Hematopoietic multipotent progenitor cell (in vitro differentiated cells): ENCODE measurements at regions not wholly inside any gene's neighbourhood (a gene's known extent, or its start where the extent isn't known, plus 50 kb on each side); places are given as distances from the start of the nearest gene placed in this dataset.

Source experiments
- DNase-seq, 3 donors: peaks; one replicate each; pipeline ENCODE4 v3.0.0-alpha.2; 2011 to 2015; ENCODE audit warnings: low read depth in 2 of 3, low spot score in 2 of 3

DNA sequence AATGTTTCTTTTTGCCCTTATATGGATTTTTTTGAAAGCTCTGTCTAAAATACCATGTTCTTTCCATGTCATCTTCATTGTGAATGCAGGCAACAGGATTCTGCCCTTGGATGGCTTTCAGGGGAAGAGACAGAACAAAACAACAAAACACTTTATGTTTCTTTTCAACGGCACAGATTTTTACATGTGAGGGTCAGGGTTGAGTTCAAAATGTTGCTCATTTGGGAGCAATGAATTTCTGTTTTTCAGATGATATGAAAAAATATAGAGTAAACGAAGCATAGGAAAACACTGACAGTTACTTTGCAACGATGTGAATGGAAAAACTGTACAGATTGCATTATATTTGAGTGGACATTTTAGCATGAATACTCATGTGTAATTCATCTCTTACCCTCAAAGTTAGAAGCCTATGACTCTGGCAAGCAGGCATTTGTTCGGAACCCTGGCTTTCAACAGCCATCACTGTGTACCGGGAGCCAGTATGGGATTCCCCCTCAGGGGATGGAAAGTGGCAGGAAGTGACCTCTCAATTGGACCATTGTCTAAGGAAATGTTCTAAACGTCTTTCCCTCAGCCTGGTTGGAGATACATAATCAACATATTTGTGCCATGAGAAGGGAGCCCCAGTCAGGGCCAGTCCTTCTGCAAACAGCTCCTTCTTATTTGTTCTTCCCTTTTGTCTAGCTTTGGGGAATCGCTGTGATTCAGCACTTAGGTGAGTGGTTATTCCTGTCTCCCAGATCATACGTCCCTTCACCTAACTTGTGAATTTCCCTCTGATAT, 153.9 kb upstream of the MEF2C start:
- no peak for DNase-seq

DNA sequence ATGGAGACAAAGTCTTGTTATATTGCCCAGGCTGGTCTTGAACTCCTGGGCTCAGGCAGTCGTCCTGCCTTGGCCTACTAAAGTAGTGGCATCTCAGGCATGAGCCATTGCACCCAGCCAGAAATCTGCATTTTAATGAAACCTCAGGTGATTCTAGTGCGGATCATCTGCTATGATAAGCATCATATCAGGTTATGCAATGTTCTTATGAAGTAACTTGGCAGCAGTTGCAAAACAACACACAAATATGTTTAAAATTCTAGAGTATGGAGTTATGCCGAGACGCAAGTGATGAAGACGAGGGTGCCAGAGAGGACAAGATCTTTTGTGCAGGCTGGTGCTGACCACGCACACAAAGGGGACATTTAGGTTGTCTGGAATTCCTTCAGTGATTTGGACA, 153.2 kb upstream of the MEF2C start:
- no peak for DNase-seq

DNA sequence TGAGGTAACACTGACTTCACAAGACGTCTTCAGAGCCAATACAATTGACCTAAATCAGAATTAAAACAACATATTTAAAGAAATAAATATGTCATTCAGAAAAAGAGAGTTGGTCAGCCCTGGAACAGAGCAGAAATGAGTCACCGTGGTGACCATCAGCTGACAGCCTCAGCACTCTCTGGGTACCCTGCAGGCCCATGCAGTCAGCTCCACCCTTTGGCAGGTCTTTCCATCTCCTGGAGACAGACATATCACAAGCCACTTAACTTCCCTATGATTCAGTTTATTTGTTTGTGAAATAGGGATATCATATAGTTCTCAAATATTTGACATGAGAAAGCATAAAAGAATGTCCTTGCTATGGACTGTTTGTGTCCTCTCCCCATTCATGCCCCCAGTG, 151.6 kb upstream of the MEF2C start:
- DNase-seq, result no peak

DNA sequence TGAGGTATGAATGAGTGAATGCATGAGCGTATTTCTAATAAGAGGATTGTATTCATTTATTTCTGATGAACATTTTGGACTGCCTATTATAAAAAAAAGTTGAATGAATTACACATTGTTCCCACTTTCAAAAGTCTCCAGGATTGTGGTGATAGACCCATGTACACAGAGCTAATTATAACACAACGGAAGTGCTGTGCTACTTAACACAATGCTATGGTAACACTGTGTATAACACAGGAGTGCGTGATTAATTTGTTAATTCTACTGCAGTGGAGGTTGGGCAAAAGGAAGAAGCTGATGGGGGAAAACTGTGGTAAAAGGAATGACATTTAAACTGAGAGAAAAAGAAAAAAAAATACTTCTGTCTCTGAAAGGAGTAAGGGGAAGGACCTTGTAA, 147.8 kb upstream of the MEF2C start:
- no peak for DNase-seq

DNA sequence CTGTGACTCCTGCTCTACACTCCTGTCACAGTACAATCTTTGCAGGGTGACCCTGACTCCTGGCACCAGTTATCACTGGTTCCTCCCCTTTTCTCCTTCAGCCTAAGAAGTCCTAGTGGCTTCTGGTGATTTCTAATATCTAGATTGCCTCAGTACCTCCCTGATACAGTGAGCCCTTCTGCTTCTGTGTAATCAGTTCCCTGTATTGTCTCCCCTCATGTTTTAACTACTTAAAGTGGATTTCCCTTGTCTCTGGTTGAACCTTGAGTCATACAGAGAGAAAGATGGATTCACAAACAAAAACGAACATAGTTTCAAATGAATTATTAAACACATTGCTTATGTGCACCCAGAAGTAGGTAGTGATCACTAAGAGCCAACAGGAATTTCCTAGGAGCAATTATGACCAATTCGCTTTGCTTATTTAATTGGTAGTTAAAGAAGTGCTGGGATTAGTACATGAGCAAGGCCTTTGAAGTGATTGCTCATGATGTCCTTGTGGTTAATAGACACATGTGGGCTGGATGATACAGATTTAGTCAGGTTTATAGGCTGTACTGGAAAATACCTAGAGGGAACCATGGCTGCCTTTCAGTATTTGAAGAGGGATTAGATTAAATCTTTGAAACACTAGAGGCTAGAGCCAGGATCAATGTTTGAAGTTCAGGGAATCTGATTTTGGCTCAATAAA, 145.8 kb upstream of the MEF2C start:
- DNase-seq, result no peak

DNA sequence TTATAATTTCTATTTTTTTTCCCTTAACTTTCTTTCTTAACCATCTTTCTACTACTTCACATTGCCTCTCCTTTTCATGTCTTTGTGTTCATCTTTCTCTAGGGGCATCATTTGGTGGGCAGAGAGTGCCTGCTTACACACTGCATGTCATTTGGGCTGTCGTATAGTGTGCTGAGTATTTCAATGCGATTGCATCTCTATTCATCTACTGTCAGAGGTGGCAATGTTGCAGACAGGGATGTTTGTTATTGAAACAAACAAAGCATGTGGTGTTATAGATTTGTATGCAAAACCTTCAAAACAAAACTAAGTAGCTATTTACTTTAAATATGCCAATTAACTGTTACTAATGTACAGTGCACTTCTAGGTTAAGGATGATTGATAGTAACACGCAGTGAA, 141.1 kb upstream of the MEF2C start:
- no peak for DNase-seq

DNA sequence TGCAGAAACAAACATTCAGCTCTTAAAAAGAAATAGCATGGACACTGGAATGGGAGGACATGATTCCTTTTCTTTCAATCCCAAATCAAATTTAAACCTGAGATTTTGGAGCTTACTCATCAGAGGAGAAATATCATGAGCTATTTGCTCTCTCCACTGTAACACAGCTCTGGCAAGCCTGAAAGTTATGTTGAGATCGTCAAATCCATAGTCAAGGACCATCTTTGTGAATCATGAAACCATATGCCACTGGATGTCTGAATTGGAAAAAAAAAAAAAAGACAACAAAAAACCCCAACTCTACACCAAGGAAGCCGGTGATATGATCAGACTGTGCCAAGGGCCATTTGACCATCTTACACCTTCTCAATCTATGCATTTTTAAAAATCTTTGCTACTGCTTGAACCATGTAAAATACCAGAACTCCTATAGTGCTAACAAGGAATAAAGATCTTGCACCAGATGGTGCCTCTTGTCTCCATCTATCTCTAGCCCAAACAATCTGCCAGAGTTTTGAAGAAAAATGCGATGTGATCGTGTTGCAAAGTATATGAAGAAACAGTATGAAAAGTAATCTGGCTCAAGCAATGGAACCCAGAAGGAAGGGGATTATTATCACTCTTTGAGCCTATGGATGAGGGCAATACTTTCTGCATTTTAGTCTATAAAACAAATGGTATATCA, 138.1 kb upstream of the MEF2C start:
- DNase-seq, result no peak

DNA sequence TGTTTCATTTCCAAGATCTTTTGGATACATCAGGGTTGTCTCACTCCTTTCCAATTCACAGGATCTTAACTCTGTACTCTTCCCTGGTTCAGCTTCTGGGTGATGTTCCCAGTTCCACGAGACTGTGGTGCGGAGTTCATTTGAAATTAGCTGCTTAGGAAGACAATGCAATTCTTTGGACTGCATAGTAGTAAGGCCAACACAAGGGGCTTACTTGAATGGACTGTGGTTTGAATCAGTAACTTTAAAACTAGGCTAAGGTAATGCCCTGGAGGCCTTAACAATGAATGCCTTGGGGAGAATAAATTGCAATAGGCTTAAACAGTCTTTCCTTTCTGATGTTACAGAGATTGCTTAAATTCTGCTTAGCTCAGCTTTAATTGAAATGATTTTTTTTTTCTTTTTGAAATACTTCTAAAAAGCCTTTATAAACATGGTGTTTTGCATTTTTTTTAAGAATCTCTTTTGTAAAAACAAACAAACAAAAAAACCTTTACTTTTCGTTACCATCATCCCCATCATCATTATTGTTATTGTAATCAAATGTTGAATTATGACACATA, 133.8 kb upstream of the MEF2C start:
- DNase-seq, result no peak

DNA sequence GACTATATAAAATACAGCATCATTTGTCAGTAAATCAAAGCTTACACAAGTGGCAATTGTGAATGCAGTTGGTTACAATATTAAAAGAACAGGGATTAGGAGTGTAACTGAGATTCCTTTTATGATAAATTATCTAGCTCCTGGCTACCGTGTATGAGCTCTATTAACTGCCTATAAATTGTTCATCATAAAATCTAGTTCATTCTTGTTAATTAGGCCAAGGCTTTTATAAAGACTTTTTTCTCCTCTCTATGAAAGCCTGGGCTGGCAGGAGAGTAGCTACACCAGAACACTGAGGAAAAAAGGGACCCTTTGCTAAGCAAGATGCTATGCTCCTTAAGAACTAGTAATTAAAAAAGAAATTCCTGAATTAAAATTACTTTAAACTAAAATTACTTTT, 132.4 kb upstream of the MEF2C start:
- DNase-seq, result no peak

DNA sequence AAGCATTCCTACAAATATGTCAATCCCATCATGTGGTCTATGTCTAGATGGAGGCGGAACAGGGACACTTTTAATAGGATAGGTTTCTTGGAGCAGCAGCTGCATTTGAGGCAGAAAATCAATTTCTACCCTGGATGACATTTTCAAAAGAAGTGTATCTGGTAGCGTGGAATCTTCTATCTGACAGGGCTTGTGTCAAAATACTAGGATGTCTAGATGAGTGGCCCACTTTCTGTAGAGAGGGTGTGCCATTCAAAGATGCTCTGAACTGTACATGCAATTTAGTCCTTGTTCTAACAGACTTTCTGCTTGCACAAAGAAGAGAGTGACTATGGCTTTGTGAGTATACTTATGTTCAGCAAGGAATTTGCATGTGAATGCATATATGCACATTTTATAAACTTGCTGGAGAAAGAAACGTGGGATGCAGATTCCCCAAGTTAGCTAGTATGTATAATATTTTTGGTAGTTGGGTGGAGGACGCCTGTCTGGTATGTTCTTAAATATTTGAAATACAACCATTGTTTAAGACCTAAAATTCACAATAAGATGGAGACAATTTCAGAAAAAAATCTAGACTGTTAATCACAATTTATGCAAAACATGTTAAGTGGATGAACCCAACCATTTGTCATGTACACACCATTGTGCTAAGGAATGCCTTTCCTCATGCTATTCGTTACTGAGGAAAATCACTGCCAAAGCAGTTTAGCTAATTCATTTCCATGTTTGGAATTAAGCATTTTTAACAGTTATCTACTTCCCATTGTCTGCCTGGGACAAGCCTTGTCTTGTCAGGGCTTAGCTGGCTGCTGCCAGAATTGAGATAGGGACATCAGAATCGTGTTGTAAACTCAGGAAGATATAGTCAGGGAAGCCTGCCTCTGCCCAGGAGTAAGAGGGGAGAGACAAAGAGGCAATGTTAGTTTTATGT, 129.1 kb upstream of the MEF2C start:
- DNase-seq, result no peak

DNA sequence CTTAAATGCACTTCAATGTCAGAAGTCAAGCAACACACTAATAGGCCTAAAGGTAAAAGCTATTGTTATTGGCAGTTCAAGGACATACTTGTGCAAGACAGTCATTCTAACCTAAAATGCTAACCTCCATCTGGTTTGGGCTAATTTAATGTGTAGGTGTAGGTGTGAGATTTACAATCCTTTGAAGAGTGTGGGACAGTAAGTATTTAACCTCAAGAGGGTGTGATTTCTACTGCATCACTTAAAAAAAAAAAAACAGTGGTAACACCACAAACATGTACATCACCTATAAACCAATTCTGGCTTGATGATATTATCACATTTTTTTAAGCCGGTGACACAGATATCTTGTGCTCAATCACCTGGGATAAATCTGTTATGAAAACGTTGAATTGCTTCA, 127.5 kb upstream of the MEF2C start:
- DNase-seq, result no peak

DNA sequence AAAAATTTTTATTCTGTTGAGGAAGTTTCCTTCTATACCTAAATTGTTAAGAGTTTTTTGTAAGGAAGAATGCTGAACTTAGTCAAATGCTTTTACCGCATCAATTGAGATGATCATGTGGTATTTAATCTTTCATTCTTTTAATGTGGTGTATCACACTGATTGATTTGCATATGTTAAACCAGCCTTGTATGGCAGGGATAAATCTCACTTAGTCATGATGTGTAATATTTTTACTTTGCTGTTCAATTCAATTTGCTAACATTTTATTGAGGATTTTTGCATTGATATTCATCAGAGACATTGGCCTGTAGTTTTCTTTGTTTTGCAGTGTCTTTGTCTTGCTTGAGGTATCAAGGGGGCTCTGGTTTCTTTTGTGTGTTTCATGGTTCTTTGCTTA, 125.3 kb upstream of the MEF2C start:
- DNase-seq, result no peak

DNA sequence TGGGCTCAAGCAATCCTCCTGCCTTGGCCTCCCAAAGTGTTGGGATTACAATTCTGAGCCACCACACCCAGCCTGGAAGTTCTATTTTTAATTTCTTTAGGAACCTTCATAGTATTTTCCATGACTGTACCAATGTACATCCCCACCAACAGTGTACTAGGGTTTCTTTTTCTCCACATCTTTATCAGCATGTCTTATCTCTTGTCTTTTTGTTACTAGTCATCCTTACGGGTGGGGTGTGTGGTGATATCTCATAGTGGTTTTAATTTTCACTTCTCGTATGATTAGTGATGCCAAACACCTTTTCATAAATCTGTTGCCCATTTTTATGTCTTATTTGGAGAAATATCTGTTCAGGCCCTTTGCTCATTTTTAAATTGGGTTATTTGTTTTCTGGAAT, 123.0 kb upstream of the MEF2C start:
- DNase-seq, result no peak

DNA sequence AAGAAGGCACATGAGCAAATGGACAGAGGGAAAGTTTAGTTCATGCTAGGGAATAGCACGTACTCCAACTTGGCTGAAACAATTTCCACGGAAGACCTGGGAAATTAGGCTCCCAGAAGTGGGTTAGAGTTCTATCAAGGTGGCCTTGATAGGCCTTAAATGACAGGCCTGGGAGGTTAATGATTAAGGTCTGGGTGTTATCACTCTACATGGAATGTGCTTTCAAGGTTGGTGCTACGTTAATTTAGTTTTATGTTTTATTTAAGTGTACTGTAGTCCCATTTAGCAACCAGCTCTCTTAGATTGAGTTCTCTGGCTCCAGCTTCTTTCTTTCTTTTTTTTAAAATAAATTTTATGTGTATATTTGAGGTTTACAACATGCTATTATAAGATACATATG, 121.4 kb upstream of the MEF2C start:
- DNase-seq, result no peak

DNA sequence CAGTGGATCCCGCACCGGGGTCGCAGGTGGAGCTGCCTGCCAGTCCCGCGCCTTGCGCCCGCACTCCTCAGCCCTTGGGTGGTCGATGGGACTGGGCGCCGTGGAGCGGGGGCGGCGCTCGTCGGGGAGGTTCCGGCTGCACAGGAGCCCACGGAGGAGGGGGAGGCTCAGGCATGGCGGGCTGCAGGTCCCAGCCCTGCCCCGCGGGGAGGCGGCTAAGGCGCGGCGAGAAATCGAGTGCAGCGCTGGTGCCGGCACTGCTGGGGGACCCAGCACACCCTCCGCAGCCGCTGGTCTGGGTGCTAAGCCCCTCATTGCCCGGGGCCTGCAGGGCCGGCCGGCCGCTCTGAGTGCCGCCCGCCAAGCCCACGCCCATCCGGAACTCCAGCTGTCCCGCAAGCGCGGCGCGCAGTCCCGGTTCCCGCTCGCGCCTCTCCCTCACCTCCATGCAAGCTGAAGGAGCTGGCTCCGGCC, 120.6 kb upstream of the MEF2C start:
- DNase-seq, result no peak

DNA sequence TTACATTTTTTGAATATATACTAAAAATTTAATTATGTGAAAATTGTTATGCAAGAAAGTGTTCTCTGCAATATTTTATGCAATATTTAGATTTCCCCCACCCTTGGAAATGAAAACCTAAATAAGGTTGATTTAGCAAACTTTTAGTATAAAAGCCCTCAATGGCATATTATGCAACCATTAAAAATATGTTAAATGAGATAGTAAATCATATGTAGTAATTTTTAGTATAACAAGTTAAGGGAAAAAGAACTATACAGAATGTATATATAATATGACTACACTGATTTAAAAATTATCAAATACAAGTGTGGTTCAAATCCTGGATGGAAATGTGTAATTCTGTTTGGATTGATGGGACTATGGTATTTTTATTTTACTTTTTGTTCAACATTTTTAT, 116.9 kb upstream of the MEF2C start:
- DNase-seq, result no peak

DNA sequence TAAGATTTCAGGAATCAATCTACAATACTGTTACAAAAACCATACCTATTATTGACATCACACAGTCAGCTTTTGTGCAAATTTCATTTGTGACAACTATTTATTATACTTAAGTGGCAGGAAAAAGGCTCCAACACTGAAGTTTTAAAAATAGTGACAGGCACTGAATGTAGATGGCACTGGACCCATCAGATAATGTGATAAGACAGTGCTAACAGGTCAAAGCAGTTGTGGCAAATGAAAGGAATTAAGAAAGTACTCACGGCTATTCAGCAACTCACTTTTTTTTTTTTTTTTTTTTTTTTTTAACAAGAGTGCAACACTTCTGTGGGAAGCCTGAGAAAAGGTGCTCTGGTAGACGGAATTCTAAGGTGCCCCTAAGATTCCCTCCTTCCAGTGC, 115.0 kb upstream of the MEF2C start:
- DNase-seq, result no peak

DNA sequence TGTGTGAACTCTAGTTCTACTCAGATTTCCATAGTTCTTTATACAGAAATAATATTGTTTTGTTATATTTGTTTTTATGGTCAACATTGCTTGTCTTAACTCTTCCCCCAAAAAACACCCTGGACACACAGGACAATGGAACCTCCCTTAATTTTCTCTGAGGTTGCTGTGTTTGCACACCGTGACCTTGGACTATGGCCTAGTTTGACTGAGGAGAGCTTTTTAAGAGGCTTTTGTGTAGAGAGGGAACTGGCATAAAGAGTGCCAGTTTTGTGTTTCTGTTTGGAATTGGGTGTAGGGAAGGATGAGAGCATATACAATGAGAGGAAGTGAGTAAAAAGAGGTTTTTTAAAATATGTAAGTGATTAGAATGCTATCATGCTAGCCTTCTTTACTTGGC, 101.1 kb upstream of the MEF2C start:
- no peak for DNase-seq

DNA sequence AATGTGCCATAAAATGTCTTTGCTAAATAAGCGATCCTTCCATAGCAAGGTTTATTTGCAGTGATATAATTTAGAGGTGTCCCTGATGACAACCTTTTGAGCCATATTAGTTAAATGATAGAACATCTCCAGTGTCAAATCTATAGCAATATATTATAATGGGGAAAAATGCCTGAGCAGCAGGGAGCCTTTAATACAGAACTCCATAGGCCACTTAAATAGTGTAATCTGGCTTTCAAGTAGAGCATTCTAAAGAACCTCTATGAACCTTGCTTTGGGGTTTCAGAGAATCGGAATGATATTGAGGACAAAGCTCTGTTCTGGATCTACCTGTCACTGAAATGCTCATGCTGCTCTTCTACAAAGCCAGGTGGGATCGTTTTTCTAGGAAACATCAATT, 96.7 kb upstream of the MEF2C start:
- DNase-seq, result no peak

DNA sequence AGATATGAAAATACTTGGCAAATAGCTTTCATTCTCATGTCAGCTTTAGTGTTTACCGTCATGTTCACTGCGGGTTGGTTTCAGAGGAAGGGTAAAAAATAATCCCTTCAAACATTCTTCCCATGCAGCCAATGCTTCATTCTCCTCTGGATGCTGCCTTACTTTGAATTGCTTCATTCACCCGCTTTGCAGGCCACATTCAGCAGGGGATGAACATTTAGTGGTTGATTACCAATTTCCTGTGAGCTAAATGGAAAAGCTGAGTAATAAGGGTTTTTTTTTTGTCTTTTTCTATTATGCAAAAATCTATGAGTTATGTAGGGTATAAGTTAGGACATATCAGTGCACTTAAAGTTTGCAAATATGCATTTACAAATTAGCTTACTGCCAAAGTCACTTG, 96.3 kb upstream of the MEF2C start:
- peak in 1 of 3 donors; percentile 9 for DNase-seq
